Peyer's patch (tissue), 4 donors: ENCODE measurements at regions not wholly inside any gene's neighbourhood (a gene's known extent, or its start where the extent isn't known, plus 50 kb on each side); places are given as distances from the start of the nearest gene placed in this dataset.

Experiments
- POLR2A ChIP-seq, 2 donors: fragments of 450-650 bp; IDR thresholded peaks; one replicate each; pipeline ENCODE4 v1.5.1; 2017; ENCODE audit warnings: antibody characterized with exemption in 2 of 2, mild to moderate bottlenecking in 2 of 2, moderate library complexity in 2 of 2
- TF ChIP-seq, protein P1 (sequence below), 6 experiments: fragments of 450-650 bp in 4 of 6; fragments of 200-600 bp in 2 of 6; sonication (generic) in 1 of 6; IDR thresholded peaks; one replicate each; pipeline ENCODE4 v1.5.1; 2017 to 2019; ENCODE audit warnings: antibody characterized with exemption in 6 of 6, mild to moderate bottlenecking in 3 of 6, moderate library complexity in 1 of 6

DNA sequence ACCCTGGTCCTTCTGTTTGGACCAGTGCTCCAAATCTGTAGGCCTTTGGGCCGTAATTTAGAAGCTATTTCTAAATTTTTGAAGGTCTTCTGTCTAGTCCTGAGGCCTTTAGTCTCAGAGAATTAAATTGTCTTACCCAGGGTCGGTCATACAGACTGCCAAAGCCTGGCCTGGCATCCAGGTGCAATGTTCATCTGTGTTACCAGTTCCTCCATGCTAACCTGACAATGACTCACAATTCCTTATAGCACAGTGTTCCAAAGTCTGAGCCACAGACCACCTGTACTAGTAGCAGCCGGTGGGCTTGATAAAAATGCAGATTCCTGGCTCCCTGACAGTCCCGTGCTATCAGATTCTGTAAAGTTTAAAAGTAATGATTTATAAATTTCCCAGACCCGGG, 77.7 kb upstream of the MAP4K3 start:
- TF ChIP-seq, protein P1, sequence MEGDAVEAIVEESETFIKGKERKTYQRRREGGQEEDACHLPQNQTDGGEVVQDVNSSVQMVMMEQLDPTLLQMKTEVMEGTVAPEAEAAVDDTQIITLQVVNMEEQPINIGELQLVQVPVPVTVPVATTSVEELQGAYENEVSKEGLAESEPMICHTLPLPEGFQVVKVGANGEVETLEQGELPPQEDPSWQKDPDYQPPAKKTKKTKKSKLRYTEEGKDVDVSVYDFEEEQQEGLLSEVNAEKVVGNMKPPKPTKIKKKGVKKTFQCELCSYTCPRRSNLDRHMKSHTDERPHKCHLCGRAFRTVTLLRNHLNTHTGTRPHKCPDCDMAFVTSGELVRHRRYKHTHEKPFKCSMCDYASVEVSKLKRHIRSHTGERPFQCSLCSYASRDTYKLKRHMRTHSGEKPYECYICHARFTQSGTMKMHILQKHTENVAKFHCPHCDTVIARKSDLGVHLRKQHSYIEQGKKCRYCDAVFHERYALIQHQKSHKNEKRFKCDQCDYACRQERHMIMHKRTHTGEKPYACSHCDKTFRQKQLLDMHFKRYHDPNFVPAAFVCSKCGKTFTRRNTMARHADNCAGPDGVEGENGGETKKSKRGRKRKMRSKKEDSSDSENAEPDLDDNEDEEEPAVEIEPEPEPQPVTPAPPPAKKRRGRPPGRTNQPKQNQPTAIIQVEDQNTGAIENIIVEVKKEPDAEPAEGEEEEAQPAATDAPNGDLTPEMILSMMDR (IDR thresholded peaks at IDR 0.05) = no peak
- no peak for TF ChIP-seq POLR2A (IDR thresholded peaks at IDR 0.05)
